ENCODE measurements at regions not wholly inside any gene's neighbourhood (a gene's known extent, or its start where the extent isn't known, plus 50 kb on each side); places are given as distances from the start of the nearest gene placed in this dataset.

DNA sequence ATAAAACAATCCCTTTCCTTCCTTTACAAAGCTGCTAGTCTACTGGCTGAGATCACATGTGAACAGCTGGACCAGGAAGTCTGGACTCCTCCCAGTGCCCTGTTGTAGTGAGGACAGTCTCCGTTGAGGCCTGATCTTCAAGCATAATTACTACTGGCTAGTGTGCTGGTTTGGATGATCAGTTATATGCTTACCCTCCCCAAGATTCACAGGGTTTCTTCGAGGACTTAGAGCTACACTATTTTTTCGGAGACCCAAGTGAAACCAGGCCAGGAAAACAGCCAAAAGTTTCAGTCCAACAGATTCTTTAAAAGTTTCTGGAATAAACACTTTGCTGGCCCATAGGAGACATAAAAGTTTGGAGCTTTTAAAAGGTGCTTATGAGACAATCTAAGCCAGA lies 194.9 kb upstream of the CDH11 start (continued):
- TF ChIP-seq, protein P1, sequence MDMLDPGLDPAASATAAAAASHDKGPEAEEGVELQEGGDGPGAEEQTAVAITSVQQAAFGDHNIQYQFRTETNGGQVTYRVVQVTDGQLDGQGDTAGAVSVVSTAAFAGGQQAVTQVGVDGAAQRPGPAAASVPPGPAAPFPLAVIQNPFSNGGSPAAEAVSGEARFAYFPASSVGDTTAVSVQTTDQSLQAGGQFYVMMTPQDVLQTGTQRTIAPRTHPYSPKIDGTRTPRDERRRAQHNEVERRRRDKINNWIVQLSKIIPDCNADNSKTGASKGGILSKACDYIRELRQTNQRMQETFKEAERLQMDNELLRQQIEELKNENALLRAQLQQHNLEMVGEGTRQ (IDR thresholded peaks at IDR 0.05; ENCODE audit: low read length), result no peak
- TF ChIP-seq RNF2 (IDR thresholded peaks at IDR 0.05; ENCODE audit: borderline replicate concordance, low read depth, low read length, missing control alignments, poor library complexity, severe bottlenecking) (no peak), POLR2AphosphoS5 (IDR thresholded peaks at IDR 0.05; ENCODE audit: low read depth, low read length) (no peak)

Data from H1 (cell line).